Fibroblast of the aortic adventitia (primary cell): ENCODE measurements at regions not wholly inside any gene's neighbourhood (a gene's known extent, or its start where the extent isn't known, plus 50 kb on each side); places are given as distances from the start of the nearest gene placed in this dataset.
"Not testable (repeated sequence)": the region's sequence is repeated elsewhere in the genome, so short reads cannot be mapped to it uniquely, and the experiment has no call there.

Source experiments
- DNase-seq: peaks from one replicate; pipeline ENCODE4 v3.0.0-alpha.2; 2010; ENCODE audit warnings: low read depth
- H3K4me3 ChIP-seq: 2 replicates; pipeline ENCODE4 v1.5.1; 2011; ENCODE audit warnings: low read depth, mild to moderate bottlenecking, control low read depth, low read length, moderate library complexity
- CTCF ChIP-seq: IDR thresholded peaks from 2 replicates; pipeline ENCODE4 v1.5.1; 2011; ENCODE audit warnings: mild to moderate bottlenecking, low read length, control low read depth, inconsistent platforms; ENCODE audit not compliant: insufficient read depth

GRCh38 chr15:31709479-31709878 lies 320.8 kb upstream of the CHRNA7 start:
- DNase-seq, H3K4me3 ChIP-seq: not testable (repeated sequence)

- not testable (repeated sequence) for DNase-seq, H3K4me3 ChIP-seq
Observed at GRCh38 chr15:31710806-31711205, 319.5 kb upstream of the CHRNA7 start.

- not testable (repeated sequence) for DNase-seq, H3K4me3 ChIP-seq
Observed at GRCh38 chr15:31715208-31715607, 315.1 kb upstream of the CHRNA7 start.

- not testable (repeated sequence) for H3K4me3 ChIP-seq, DNase-seq
Observed at GRCh38 chr15:31718625-31719024, 311.7 kb upstream of the CHRNA7 start.

- not testable (repeated sequence) for DNase-seq, H3K4me3 ChIP-seq
Observed at GRCh38 chr15:31719396-31720022, 310.8 kb upstream of the CHRNA7 start.

- not testable (repeated sequence) for H3K4me3 ChIP-seq, DNase-seq
Observed at GRCh38 chr15:31723019-31723418, 307.3 kb upstream of the CHRNA7 start.

GRCh38 chr15:31724903-31725302 lies 305.4 kb upstream of the CHRNA7 start:
- not testable (repeated sequence) for H3K4me3 ChIP-seq, DNase-seq

- not testable (repeated sequence) for H3K4me3 ChIP-seq, DNase-seq
Observed at GRCh38 chr15:31725619-31726018, 304.7 kb upstream of the CHRNA7 start.

GRCh38 chr15:31727612-31728011 lies 302.7 kb upstream of the CHRNA7 start:
- TF ChIP-seq CTCF, result no peak
- no peak for DNase-seq
- H3K4me3 ChIP-seq, result no peak overlapping the region

GRCh38 chr15:31732726-31733125 lies 297.6 kb upstream of the CHRNA7 start:
- TF ChIP-seq CTCF, result no peak
- DNase-seq, result no peak

GRCh38 chr15:31733424-31733823 lies 296.9 kb upstream of the CHRNA7 start:
- TF ChIP-seq CTCF, result no peak
- H3K4me3 ChIP-seq, result no peak overlapping the region
- DNase-seq, result no peak

More at GRCh38 chr15:31732726-31733125, 297.6 kb upstream of the CHRNA7 start:
- no peak overlapping the region for H3K4me3 ChIP-seq
